Activated CD8-positive, alpha-beta T cell treated with anti-CD3 and anti-CD28 coated beads, Interleukin-2, amount 10 ng/mL, durations not matched to agents 7 days and 5 days (primary cell): ENCODE measurements at regions not wholly inside any gene's neighbourhood (a gene's known extent, or its start where the extent isn't known, plus 50 kb on each side); places are given as distances from the start of the nearest gene placed in this dataset.

Experiments used
- ATAC-seq: fragments of 150-1000 bp; cut with Tn5 transposase; one replicate; pipeline ENCODE4 v1.10.0; 2021; ENCODE audit warnings: moderate library complexity
- CTCF ChIA-PET: fragments of 350-600 bp; sonication (Branson Sonifier 250); formaldehyde crosslinking; loops from one replicate; lab custom pipeline; 2021; ENCODE audit warnings: antibody characterized with exemption; lab: Charles Lee
- POLR2A ChIA-PET: fragments of 350-600 bp; sonication (Branson Sonifier 250); formaldehyde crosslinking; loops from one replicate; lab custom pipeline; 2021; ENCODE audit warnings: antibody characterized with exemption; lab: Charles Lee
- DNase-seq: peaks from one replicate; pipeline ENCODE4 v3.0.0-alpha.2; 2020
- H3K27ac Mint-ChIP-seq: one replicate; pipeline ENCODE4 v1.8.0; 2021; ENCODE audit warnings: mild to moderate bottlenecking, mixed read lengths
- H3K27me3 Mint-ChIP-seq: one replicate; pipeline ENCODE4 v1.8.0; 2021; ENCODE audit warnings: low read depth, mixed read lengths
- H3K36me3 Mint-ChIP-seq: one replicate; pipeline ENCODE4 v1.8.0; 2021; ENCODE audit warnings: low read depth, mixed read lengths
- H3K4me1 Mint-ChIP-seq: one replicate; pipeline ENCODE4 v1.8.0; 2021; ENCODE audit warnings: low read depth, mixed read lengths
- H3K4me3 Mint-ChIP-seq: one replicate; pipeline ENCODE4 v1.8.0; 2021; ENCODE audit warnings: mild to moderate bottlenecking, mixed read lengths
- H3K9me3 Mint-ChIP-seq: one replicate; pipeline ENCODE4 v1.8.0; 2022; ENCODE audit warnings: mixed read lengths; ENCODE audit not compliant: insufficient read depth

- no peaks in the 10 kb centered on the region for H3K4me1 Mint-ChIP-seq
- no peak overlapping the region for H3K27ac Mint-ChIP-seq
- no peak for ATAC-seq
- H3K27me3 Mint-ChIP-seq: no peaks in the 10 kb centered on the region
- ChIA-PET POLR2A (no interaction called here), CTCF (no interaction called here)
- no peaks in the 10 kb centered on the region for H3K36me3 Mint-ChIP-seq
- H3K9me3 Mint-ChIP-seq: no peaks in the 10 kb centered on the region
- DNase-seq: no peak
- H3K4me3 Mint-ChIP-seq: no peak overlapping the region
These were observed 160.2 kb downstream of the TOX3 start for GRCh38 chr16:52386694-52387093.

- ATAC-seq (no peak), DNase-seq (no peak)
- no peak overlapping the region for H3K4me3 Mint-ChIP-seq
- no peaks in the 10 kb centered on the region for H3K36me3 Mint-ChIP-seq
- no peak overlapping the region for H3K27ac Mint-ChIP-seq
- H3K9me3 Mint-ChIP-seq: no peaks in the 10 kb centered on the region
- ChIA-PET POLR2A (no interaction called here), CTCF (no interaction called here)
- no peaks in the 10 kb centered on the region for H3K27me3 Mint-ChIP-seq
- no peaks in the 10 kb centered on the region for H3K4me1 Mint-ChIP-seq
These were observed 162.6 kb downstream of the TOX3 start for GRCh38 chr16:52384378-52384777.

GRCh38 chr16:52383640-52384292, 163.2 kb downstream of the TOX3 start:
- DNase-seq (no peak), ATAC-seq (no peak)
- POLR2A ChIA-PET: interaction anchor here (0.6 kb wide), 1 partner anchor 321 kb away, joined by 4 read pairs; no protein-coding TSS in a partner anchor
- H3K36me3 Mint-ChIP-seq: no peaks in the 10 kb centered on the region
- H3K27ac Mint-ChIP-seq: no peak overlapping the region
- CTCF ChIA-PET: no interaction called here
- H3K4me1 Mint-ChIP-seq: no peaks in the 10 kb centered on the region
- H3K4me3 Mint-ChIP-seq: no peak overlapping the region
- no peaks in the 10 kb centered on the region for H3K27me3 Mint-ChIP-seq
- no peaks in the 10 kb centered on the region for H3K9me3 Mint-ChIP-seq

GRCh38 chr16:52383119-52383518, 163.8 kb downstream of the TOX3 start:
- POLR2A ChIA-PET: interaction anchor here (0.6 kb wide), 1 partner anchor 322 kb away, joined by 4 read pairs; no protein-coding TSS in a partner anchor
- Mint-ChIP-seq H3K4me3 (no peak overlapping the region), H3K27ac (no peak overlapping the region), H3K36me3 (no peaks in the 10 kb centered on the region), H3K9me3 (no peaks in the 10 kb centered on the region), H3K27me3 (no peaks in the 10 kb centered on the region), H3K4me1 (no peaks in the 10 kb centered on the region)
- no peak for DNase-seq
- no peak for ATAC-seq
- CTCF ChIA-PET: no interaction called here

GRCh38 chr16:52379551-52379950, 167.4 kb downstream of the TOX3 start:
- Mint-ChIP-seq H3K27me3 (no peaks in the 10 kb centered on the region), H3K4me3 (no peak overlapping the region), H3K36me3 (no peaks in the 10 kb centered on the region), H3K4me1 (no peaks in the 10 kb centered on the region), H3K9me3 (peaks cover 5% of the 10 kb centered on the region), H3K27ac (no peak overlapping the region)
- POLR2A ChIA-PET: no interaction called here
- CTCF ChIA-PET: no interaction called here
- DNase-seq (no peak), ATAC-seq (no peak)

- DNase-seq: no peak
- H3K36me3 Mint-ChIP-seq: no peaks in the 10 kb centered on the region
- no peaks in the 10 kb centered on the region for H3K27me3 Mint-ChIP-seq
- no peaks in the 10 kb centered on the region for H3K4me1 Mint-ChIP-seq
- no peak overlapping the region for H3K4me3 Mint-ChIP-seq
- H3K9me3 Mint-ChIP-seq: peaks cover 12% of the 10 kb centered on the region
- POLR2A ChIA-PET: no interaction called here
- ATAC-seq: no peak
- CTCF ChIA-PET: no interaction called here
- H3K27ac Mint-ChIP-seq: no peak overlapping the region
These were observed 170.2 kb downstream of the TOX3 start for GRCh38 chr16:52376676-52377280.

- POLR2A ChIA-PET: no interaction called here
- DNase-seq (no peak), ATAC-seq (no peak)
- Mint-ChIP-seq H3K27me3 (no peaks in the 10 kb centered on the region), H3K27ac (no peak overlapping the region), H3K4me1 (no peaks in the 10 kb centered on the region), H3K4me3 (no peak overlapping the region), H3K36me3 (no peaks in the 10 kb centered on the region), H3K9me3 (peaks cover 10% of the 10 kb centered on the region)
- CTCF ChIA-PET: no interaction called here
These were observed 174.6 kb downstream of the TOX3 start for GRCh38 chr16:52372313-52372712.

GRCh38 chr16:52368859-52369258, 178.1 kb downstream of the TOX3 start:
- peaks cover 4% of the 10 kb centered on the region for H3K9me3 Mint-ChIP-seq
- POLR2A ChIA-PET: no interaction called here
- H3K4me1 Mint-ChIP-seq: no peaks in the 10 kb centered on the region
- no peaks in the 10 kb centered on the region for H3K36me3 Mint-ChIP-seq
- H3K4me3 Mint-ChIP-seq: no peak overlapping the region
- ATAC-seq (no peak), DNase-seq (no peak)
- H3K27ac Mint-ChIP-seq: no peak overlapping the region
- CTCF ChIA-PET: no interaction called here
- no peaks in the 10 kb centered on the region for H3K27me3 Mint-ChIP-seq

- Mint-ChIP-seq H3K4me3 (no peak overlapping the region), H3K9me3 (peaks cover 4% of the 10 kb centered on the region), H3K27ac (no peak overlapping the region), H3K27me3 (no peaks in the 10 kb centered on the region), H3K36me3 (no peaks in the 10 kb centered on the region), H3K4me1 (no peaks in the 10 kb centered on the region)
- CTCF ChIA-PET: no interaction called here
- no peak for ATAC-seq
- POLR2A ChIA-PET: no interaction called here
- DNase-seq: no peak
These were observed 179.1 kb downstream of the TOX3 start for GRCh38 chr16:52367821-52368220.

GRCh38 chr16:52366983-52367382, 180.0 kb downstream of the TOX3 start:
- POLR2A ChIA-PET: no interaction called here
- Mint-ChIP-seq H3K36me3 (no peaks in the 10 kb centered on the region), H3K27ac (no peak overlapping the region), H3K9me3 (peaks cover under 1% of the 10 kb centered on the region), H3K4me1 (no peaks in the 10 kb centered on the region), H3K4me3 (no peak overlapping the region), H3K27me3 (no peaks in the 10 kb centered on the region)
- no peak for ATAC-seq
- DNase-seq: no peak
- CTCF ChIA-PET: no interaction called here

GRCh38 chr16:52364500-52364899, 182.4 kb downstream of the TOX3 start:
- no peaks in the 10 kb centered on the region for H3K36me3 Mint-ChIP-seq
- CTCF ChIA-PET: no interaction called here

GRCh38 chr16:52363082-52363481, 183.9 kb downstream of the TOX3 start:
- DNase-seq: no peak
- Mint-ChIP-seq H3K36me3 (no peaks in the 10 kb centered on the region), H3K27ac (no peak overlapping the region), H3K9me3 (no peaks in the 10 kb centered on the region), H3K4me3 (no peak overlapping the region), H3K27me3 (no peaks in the 10 kb centered on the region), H3K4me1 (no peaks in the 10 kb centered on the region)
- ATAC-seq: no peak
- ChIA-PET CTCF (no interaction called here), POLR2A (no interaction called here)

More at GRCh38 chr16:52364500-52364899, 182.4 kb downstream of the TOX3 start:
- H3K9me3 Mint-ChIP-seq: no peaks in the 10 kb centered on the region
- POLR2A ChIA-PET: no interaction called here
- no peak for ATAC-seq
- no peaks in the 10 kb centered on the region for H3K4me1 Mint-ChIP-seq
- no peak overlapping the region for H3K4me3 Mint-ChIP-seq
- no peak overlapping the region for H3K27ac Mint-ChIP-seq
- no peak for DNase-seq
- no peaks in the 10 kb centered on the region for H3K27me3 Mint-ChIP-seq
